ENCODE measurements at regions not wholly inside any gene's neighbourhood (a gene's known extent, or its start where the extent isn't known, plus 50 kb on each side); places are given as distances from the start of the nearest gene placed in this dataset.

DNA sequence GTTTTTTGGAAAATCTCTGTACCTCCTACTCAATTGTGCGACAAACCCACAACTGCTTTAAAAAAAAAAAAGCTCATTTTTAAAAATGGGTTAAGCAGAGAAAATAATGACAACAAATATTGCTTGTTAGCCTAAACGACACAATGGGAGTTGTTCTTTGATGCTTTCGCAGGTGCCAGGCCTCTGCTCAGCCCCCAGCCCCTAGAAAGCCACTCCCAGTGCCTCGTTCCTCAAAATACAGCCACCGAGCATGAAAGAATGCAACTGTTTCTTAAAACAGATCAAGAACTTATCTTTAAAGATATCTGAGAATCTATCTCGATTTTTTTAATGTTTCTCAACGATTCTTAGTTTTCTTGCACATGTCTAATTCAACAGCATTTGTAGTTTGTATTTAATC, 85.2 kb upstream of the PFKP start:
- no peaks in the 10 kb centered on the region for H3K4me1 ChIP-seq
- intact Hi-C loops (cut with DNase I), result no loop called here

GRCh38 chr10:2981361-2981801, 86.0 kb upstream of the PFKP start:
- ATAC-seq (no peak), DNase-seq (no peak)
- Histone ChIP-seq H3K36me3 (no peaks in the 10 kb centered on the region), H3K27ac (no peak overlapping the region), H3K27me3 (peaks cover 0 to 25% (median 18%) of the 10 kb centered on the region in 7 donors), H3K4me1 (no peaks in the 10 kb centered on the region), H3K4me3 (no peak overlapping the region), H3K9me3 (no peaks in the 10 kb centered on the region)
- TF ChIP-seq CTCF (IDR thresholded peaks at IDR 0.05), result no peak
- intact Hi-C loops (cut with DNase I), result no loop called here
- WGBS, 2 donors, result 83 to 85% methylated on average over 19 of the region's 19 CpGs

More for the DNA sequence above, 85.2 kb upstream of the PFKP start:
- TF ChIP-seq CTCF (IDR thresholded peaks at IDR 0.05), result no peak
- H3K36me3 ChIP-seq, result no peaks in the 10 kb centered on the region
- no peak overlapping the region for H3K27ac ChIP-seq
- no peak for ATAC-seq
- no peak overlapping the region for H3K4me3 ChIP-seq
- DNase-seq, result no peak
- WGBS, 2 donors, result 81 to 82% methylated on average over 7 of the region's 7 CpGs
- H3K9me3 ChIP-seq, result no peaks in the 10 kb centered on the region
- H3K27me3 ChIP-seq, result peaks cover 0 to 26% (median 20%) of the 10 kb centered on the region in 7 donors

GRCh38 chr10:2980791-2981360, 86.5 kb upstream of the PFKP start:
- no peak for ATAC-seq
- intact Hi-C loops (cut with DNase I), result no loop called here

GRCh38 chr10:2980116-2980515, 87.2 kb upstream of the PFKP start:
- no peak for DNase-seq
- no peak overlapping the region for H3K27ac ChIP-seq
- H3K4me3 ChIP-seq, result no peak overlapping the region
- no peaks in the 10 kb centered on the region for H3K9me3 ChIP-seq
- intact Hi-C loops (cut with DNase I), result no loop called here
- WGBS, 2 donors, result 82 to 93% methylated on average over 5 of the region's 5 CpGs
- no peaks in the 10 kb centered on the region for H3K4me1 ChIP-seq
- no peak for ATAC-seq
- H3K36me3 ChIP-seq, result no peaks in the 10 kb centered on the region
- no peak for TF ChIP-seq CTCF (IDR thresholded peaks at IDR 0.05)
- H3K27me3 ChIP-seq, result peaks cover 0 to 14% (median 10%) of the 10 kb centered on the region in 7 donors

More at GRCh38 chr10:2980791-2981360, 86.5 kb upstream of the PFKP start:
- Histone ChIP-seq H3K9me3 (no peaks in the 10 kb centered on the region), H3K4me3 (no peak overlapping the region), H3K36me3 (no peaks in the 10 kb centered on the region), H3K4me1 (no peaks in the 10 kb centered on the region), H3K27me3 (peaks cover 0 to 20% (median 14%) of the 10 kb centered on the region in 7 donors), H3K27ac (no peak overlapping the region)
- WGBS, 2 donors, result 81% methylated on average over 10 of the region's 10 CpGs
- no peak for DNase-seq
- TF ChIP-seq CTCF (IDR thresholded peaks at IDR 0.05), result no peak
